ENCODE measurements at regions not wholly inside any gene's neighbourhood (a gene's known extent, or its start where the extent isn't known, plus 50 kb on each side); places are given as distances from the start of the nearest gene placed in this dataset.

GRCh38 chr18:10023853-10024570 lies 110.2 kb downstream of the VAPA start:
- TF ChIP-seq CTCF (IDR thresholded peaks at IDR 0.05) (no peak), POLR2A (IDR thresholded peaks at IDR 0.05) (no peak), POLR2AphosphoS5 (IDR thresholded peaks at IDR 0.05; ENCODE audit: insufficient read depth in 1 of 2, low read depth in 1 of 2) (no peak)
